ENCODE measurements at regions not wholly inside any gene's neighbourhood (a gene's known extent, or its start where the extent isn't known, plus 50 kb on each side); places are given as distances from the start of the nearest gene placed in this dataset.

DNA sequence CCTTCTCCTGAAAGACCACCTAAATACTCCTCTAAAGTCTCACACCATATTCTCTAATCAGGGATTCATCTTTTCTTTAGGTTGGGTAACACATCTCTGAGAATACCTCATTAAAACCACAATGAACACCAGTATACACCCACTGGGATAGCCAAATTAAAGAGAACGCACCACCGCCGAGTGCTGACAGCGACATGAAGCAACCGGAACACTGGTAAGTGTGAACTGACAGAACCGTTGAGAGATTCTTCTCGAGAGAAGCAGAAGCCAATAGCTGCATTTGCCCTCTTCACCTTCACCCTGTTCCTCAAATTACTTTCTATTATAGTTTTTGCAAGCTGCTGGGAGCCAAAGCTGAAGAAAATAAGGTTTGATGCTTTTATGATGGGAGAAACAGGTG is 318.5 kb downstream of the FBXO15 start:
- Histone ChIP-seq H3K27ac (ENCODE audit: low read depth, low read length) (no peak overlapping the region), H3K4me2 (ENCODE audit: low read length) (no peak overlapping the region), H3K9ac (ENCODE audit: low read length) (no peak overlapping the region), H3K27me3 (ENCODE audit: insufficient read depth, low read length) (no peaks in the 10 kb centered on the region), H3K9me3 (ENCODE audit: control insufficient read depth in 1 of 2, insufficient read depth in 1 of 2, low read depth in 1 of 2, low read length in 2 of 2) (peaks cover 0 to 6% of the 10 kb centered on the region in 2 experiments; a peak in 2 of 4 replicates), H3K4me1 (ENCODE audit: control insufficient read depth in 1 of 2, insufficient read depth in 2 of 2, low read length in 2 of 2) (no peaks in the 10 kb centered on the region), H4K20me1 (ENCODE audit: insufficient read depth) (no peaks in the 10 kb centered on the region), H3K79me2 (ENCODE audit: insufficient read depth, low read length) (no peaks in the 10 kb centered on the region), H3K9me2 (ENCODE audit: insufficient read depth) (no peaks in the 10 kb centered on the region), H3K4me3 (replicated peaks in 1 of 2; ENCODE audit: low read depth in 1 of 2, low read length in 2 of 2) (no peak overlapping the region), H3K36me3 (ENCODE audit: control insufficient read depth in 1 of 2, insufficient read depth in 2 of 2, low read length in 2 of 2) (no peaks in the 10 kb centered on the region), H2AFZ (ENCODE audit: low read depth, low read length, poor library complexity, severe bottlenecking) (no peak overlapping the region)
- TF ChIP-seq, protein P1, sequence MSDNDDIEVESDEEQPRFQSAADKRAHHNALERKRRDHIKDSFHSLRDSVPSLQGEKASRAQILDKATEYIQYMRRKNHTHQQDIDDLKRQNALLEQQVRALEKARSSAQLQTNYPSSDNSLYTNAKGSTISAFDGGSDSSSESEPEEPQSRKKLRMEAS (IDR thresholded peaks at IDR 0.05), result no peak
- TF ChIP-seq CTCF (IDR thresholded peaks at IDR 0.05 in 2 of 3, conservative IDR thresholded peaks at IDR 0.05 in 1 of 3; ENCODE audit: borderline replicate concordance in 1 of 3, insufficient read depth in 1 of 3, low read depth in 2 of 3, low read length in 2 of 3) (no peak), SRF (IDR thresholded peaks at IDR 0.05; ENCODE audit: low read depth) (no peak), SIN3A (IDR thresholded peaks at IDR 0.05; ENCODE audit: low read depth) (no peak), YY1 (IDR thresholded peaks at IDR 0.05; ENCODE audit: extremely low read depth, insufficient replicate concordance, low read depth, low read length) (no peak), TCF7L2 (IDR thresholded peaks at IDR 0.05; ENCODE audit: borderline replicate concordance, extremely low read depth, insufficient read depth, insufficient read length) (no peak), EZH2 (IDR thresholded peaks at IDR 0.05) (no peak), EZH2phosphoT487 (IDR thresholded peaks at IDR 0.05; ENCODE audit: borderline replicate concordance) (no peak), ZNF274 (IDR thresholded peaks at IDR 0.05; ENCODE audit: low read depth, low read length) (no peak), ELF1 (IDR thresholded peaks at IDR 0.05; ENCODE audit: borderline replicate concordance, low read depth) (no peak), FOSL1 (IDR thresholded peaks at IDR 0.05; ENCODE audit: low read depth) (no peak), ZBTB33 (IDR thresholded peaks at IDR 0.05; ENCODE audit: extremely low read depth, insufficient replicate concordance, low read length) (no peak), POLR2A (IDR thresholded peaks at IDR 0.05; ENCODE audit: borderline replicate concordance, extremely low read depth, insufficient read depth, insufficient read length) (no peak), CEBPB (IDR thresholded peaks at IDR 0.05; ENCODE audit: low read depth) (no peak), CBX3 (IDR thresholded peaks at IDR 0.05; ENCODE audit: low read depth) (no peak), ZFX (IDR thresholded peaks at IDR 0.05) (no peak), RAD21 (IDR thresholded peaks at IDR 0.05; ENCODE audit: low read depth) (no peak)
- TF ChIP-seq, protein P2, sequence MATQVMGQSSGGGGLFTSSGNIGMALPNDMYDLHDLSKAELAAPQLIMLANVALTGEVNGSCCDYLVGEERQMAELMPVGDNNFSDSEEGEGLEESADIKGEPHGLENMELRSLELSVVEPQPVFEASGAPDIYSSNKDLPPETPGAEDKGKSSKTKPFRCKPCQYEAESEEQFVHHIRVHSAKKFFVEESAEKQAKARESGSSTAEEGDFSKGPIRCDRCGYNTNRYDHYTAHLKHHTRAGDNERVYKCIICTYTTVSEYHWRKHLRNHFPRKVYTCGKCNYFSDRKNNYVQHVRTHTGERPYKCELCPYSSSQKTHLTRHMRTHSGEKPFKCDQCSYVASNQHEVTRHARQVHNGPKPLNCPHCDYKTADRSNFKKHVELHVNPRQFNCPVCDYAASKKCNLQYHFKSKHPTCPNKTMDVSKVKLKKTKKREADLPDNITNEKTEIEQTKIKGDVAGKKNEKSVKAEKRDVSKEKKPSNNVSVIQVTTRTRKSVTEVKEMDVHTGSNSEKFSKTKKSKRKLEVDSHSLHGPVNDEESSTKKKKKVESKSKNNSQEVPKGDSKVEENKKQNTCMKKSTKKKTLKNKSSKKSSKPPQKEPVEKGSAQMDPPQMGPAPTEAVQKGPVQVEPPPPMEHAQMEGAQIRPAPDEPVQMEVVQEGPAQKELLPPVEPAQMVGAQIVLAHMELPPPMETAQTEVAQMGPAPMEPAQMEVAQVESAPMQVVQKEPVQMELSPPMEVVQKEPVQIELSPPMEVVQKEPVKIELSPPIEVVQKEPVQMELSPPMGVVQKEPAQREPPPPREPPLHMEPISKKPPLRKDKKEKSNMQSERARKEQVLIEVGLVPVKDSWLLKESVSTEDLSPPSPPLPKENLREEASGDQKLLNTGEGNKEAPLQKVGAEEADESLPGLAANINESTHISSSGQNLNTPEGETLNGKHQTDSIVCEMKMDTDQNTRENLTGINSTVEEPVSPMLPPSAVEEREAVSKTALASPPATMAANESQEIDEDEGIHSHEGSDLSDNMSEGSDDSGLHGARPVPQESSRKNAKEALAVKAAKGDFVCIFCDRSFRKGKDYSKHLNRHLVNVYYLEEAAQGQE (IDR thresholded peaks at IDR 0.05; ENCODE audit: low read depth), result no peak
- ATAC-seq, result no peak
- BruUV-seq (replicated peaks), result no TSS peak
- ChIA-PET POLR2A (no interaction called here), CTCF (no interaction called here), RAD21 (ENCODE audit: low non-redundant PET in 1 of 2, low total read pairs in 2 of 2, uncharacterized antibody in 2 of 2, unreplicated experiment in 2 of 2) (no interaction called here)
- DNase-seq (ENCODE audit: low read depth, low spot score), result no peak
- intact Hi-C loops (cut with micrococcal nuclease), result no loop called here
